MM.1S (cell line): ENCODE measurements at regions not wholly inside any gene's neighbourhood (a gene's known extent, or its start where the extent isn't known, plus 50 kb on each side); places are given as distances from the start of the nearest gene placed in this dataset.

Source experiments
- DNase-seq: peaks from one replicate; pipeline ENCODE4 v3.0.0-alpha.2; 2015
- H2AFZ ChIP-seq: fragments of 300-600 bp; sonication (generic); 2 replicates; pipeline ENCODE4 v1.6.0; 2016; ENCODE audit warnings: antibody characterized with exemption, low read length
- H3F3A ChIP-seq: fragments of 300-600 bp; sonication (generic); 2 replicates; pipeline ENCODE4 v1.6.1; 2016; ENCODE audit warnings: mild to moderate bottlenecking, antibody characterized with exemption, low read length, moderate library complexity, mixed read lengths; ENCODE audit not compliant: insufficient read depth
- H3K27ac ChIP-seq: fragments of 300-600 bp; sonication (generic); 2 replicates; pipeline ENCODE4 v1.5.1; 2016; ENCODE audit warnings: mild to moderate bottlenecking, low read length
- H3K27me3 ChIP-seq: fragments of 300-600 bp; sonication (generic); replicated peaks from 2 replicates; pipeline ENCODE4 v1.6.0; 2016; ENCODE audit warnings: low read length; ENCODE audit not compliant: insufficient read depth
- H3K36me3 ChIP-seq: fragments of 300-600 bp; sonication (generic); replicated peaks from 2 replicates; pipeline ENCODE4 v1.6.1; 2016; ENCODE audit warnings: mild to moderate bottlenecking, low read length, mixed read lengths; ENCODE audit not compliant: insufficient read depth
- H3K4me1 ChIP-seq: fragments of 300-600 bp; sonication (generic); 2 replicates; pipeline ENCODE4 v1.6.1; 2016; ENCODE audit warnings: low read length, mixed read lengths
- H3K4me2 ChIP-seq: fragments of 300-600 bp; sonication (generic); 2 replicates; pipeline ENCODE4 v1.6.0; 2016; ENCODE audit warnings: low read depth, low read length
- H3K4me3 ChIP-seq: fragments of 300-600 bp; sonication (generic); 2 replicates; pipeline ENCODE4 v1.5.1; 2016; ENCODE audit warnings: low read length, mixed read lengths
- H3K79me2 ChIP-seq: fragments of 300-600 bp; sonication (generic); 2 replicates; pipeline ENCODE4 v1.6.1; 2016; ENCODE audit warnings: mixed run types, low read length, mixed read lengths
- H3K9ac ChIP-seq: fragments of 300-600 bp; sonication (generic); 2 replicates; pipeline ENCODE4 v1.6.1; 2016; ENCODE audit warnings: low read length, mixed read lengths
- H3K9me2 ChIP-seq: fragments of 300-600 bp; sonication (generic); replicated peaks from 2 replicates; pipeline ENCODE4 v1.6.1; 2016; ENCODE audit warnings: mild to moderate bottlenecking, low read length, mixed read lengths; ENCODE audit not compliant: insufficient read depth
- H3K9me3 ChIP-seq: fragments of 300-600 bp; sonication (generic); replicated peaks from 2 replicates; pipeline ENCODE4 v1.6.1; 2016; ENCODE audit warnings: mild to moderate bottlenecking, low read length, mixed read lengths; ENCODE audit not compliant: insufficient read depth
- H4K20me1 ChIP-seq: fragments of 300-600 bp; sonication (generic); 2 replicates; pipeline ENCODE4 v1.6.1; 2016; ENCODE audit warnings: mild to moderate bottlenecking, low read length, moderate library complexity, mixed read lengths; ENCODE audit not compliant: insufficient read depth
- CTCF ChIP-seq: fragments of 300-600 bp; sonication (generic); IDR thresholded peaks from 2 replicates; pipeline ENCODE4 v1.5.1; 2016; ENCODE audit warnings: antibody characterized with exemption, low read length, mixed read lengths
- EZH2 ChIP-seq: fragments of 300-600 bp; sonication (generic); optimal IDR thresholded peaks from 2 replicates; pipeline ENCODE3; 2017; ENCODE audit warnings: low read depth, mild to moderate bottlenecking, antibody characterized with exemption, low read length, mixed read lengths
- EZH2phosphoT487 ChIP-seq: fragments of 300-600 bp; sonication (generic); IDR thresholded peaks from 2 replicates; pipeline ENCODE4 v1.6.1; 2018; ENCODE audit warnings: antibody characterized with exemption, low read length

- DNase-seq: no peak
- Histone ChIP-seq H3K79me2 (no peaks in the 10 kb centered on the region), H3K9me2 (no peaks in the 10 kb centered on the region), H4K20me1 (no peaks in the 10 kb centered on the region), H3K27me3 (no peaks in the 10 kb centered on the region), H2AFZ (no peak overlapping the region), H3K4me2 (no peak overlapping the region), H3F3A (no peaks in the 10 kb centered on the region), H3K9me3 (no peaks in the 10 kb centered on the region), H3K4me3 (no peak overlapping the region), H3K36me3 (no peaks in the 10 kb centered on the region), H3K9ac (no peak overlapping the region), H3K4me1 (0 out of 2 replicates have a peak, but pooled peaks cover 7% of the 10 kb centered on the region), H3K27ac (no peak overlapping the region)
- TF ChIP-seq EZH2phosphoT487 (no peak), CTCF (no peak), EZH2 (no peak)
Measured at GRCh38 chr5:114238771-114239313, 123.0 kb upstream of the KCNN2 start.

GRCh38 chr5:114243281-114243971, 118.4 kb upstream of the KCNN2 start:
- no peaks in the 10 kb centered on the region for H3K27me3 ChIP-seq
- no peaks in the 10 kb centered on the region for H3K9me2 ChIP-seq
- no peaks in the 10 kb centered on the region for H3F3A ChIP-seq
- TF ChIP-seq EZH2 (no peak), CTCF (no peak), EZH2phosphoT487 (no peak)
- H3K79me2 ChIP-seq: no peaks in the 10 kb centered on the region
- peak overlapping the region; percentile 10; the same call in 1 of the 2 replicates for H2AFZ ChIP-seq
- H3K27ac ChIP-seq: peak overlapping the region; percentile 31; the same call in 1 of the 2 replicates
- no peaks in the 10 kb centered on the region for H4K20me1 ChIP-seq
- H3K4me3 ChIP-seq: no peak overlapping the region
- 0 out of 2 replicates have a peak, but pooled peaks cover 8% of the 10 kb centered on the region for H3K4me1 ChIP-seq
- no peak for DNase-seq
- no peaks in the 10 kb centered on the region for H3K9me3 ChIP-seq
- H3K36me3 ChIP-seq: no peaks in the 10 kb centered on the region
- peak overlapping the region; percentile 29; the same call in 1 of the 2 replicates for H3K4me2 ChIP-seq
- H3K9ac ChIP-seq: no peak overlapping the region

GRCh38 chr5:114243972-114244317, 117.9 kb upstream of the KCNN2 start:
- H3F3A ChIP-seq: no peaks in the 10 kb centered on the region
- no peaks in the 10 kb centered on the region for H4K20me1 ChIP-seq
- H3K4me2 ChIP-seq: peak overlapping the region; percentile 29; the same call in 1 of the 2 replicates
- no peaks in the 10 kb centered on the region for H3K27me3 ChIP-seq
- 0 out of 2 replicates have a peak, but pooled peaks cover 8% of the 10 kb centered on the region for H3K4me1 ChIP-seq
- peak overlapping the region; percentile 10; the same call in 1 of the 2 replicates for H2AFZ ChIP-seq
- TF ChIP-seq EZH2phosphoT487 (no peak), EZH2 (no peak), CTCF (no peak)
- no peaks in the 10 kb centered on the region for H3K9me2 ChIP-seq
- peak; percentile 19 for DNase-seq
- H3K79me2 ChIP-seq: no peaks in the 10 kb centered on the region
- peak overlapping the region; percentile 31; the same call in 1 of the 2 replicates for H3K27ac ChIP-seq
- H3K4me3 ChIP-seq: no peak overlapping the region
- no peaks in the 10 kb centered on the region for H3K36me3 ChIP-seq
- H3K9ac ChIP-seq: no peak overlapping the region
- H3K9me3 ChIP-seq: no peaks in the 10 kb centered on the region
